PFSK-1 (cell line): ENCODE measurements at regions not wholly inside any gene's neighbourhood (a gene's known extent, or its start where the extent isn't known, plus 50 kb on each side); places are given as distances from the start of the nearest gene placed in this dataset.

Source experiments
- FOXP2 ChIP-seq: optimal IDR thresholded peaks from 2 replicates; pipeline ENCODE3; 2011; ENCODE audit warnings: borderline replicate concordance, control low read depth, inconsistent platforms; ENCODE audit not compliant: insufficient read depth; ENCODE audit errors: extremely low read length, extremely low read depth
- POLR2AphosphoS5 ChIP-seq: IDR thresholded peaks from 2 replicates; pipeline ENCODE4 v1.6.1; 2012; ENCODE audit warnings: low read depth, mild to moderate bottlenecking, control low read depth, low read length, moderate library complexity
- REST ChIP-seq, 2 experiments: IDR thresholded peaks; 2 replicates each; pipeline versions ENCODE4 v1.6.1 to v1.8.0; 2011 to 2012; ENCODE audit warnings: low read depth in 2 of 2, low read length in 2 of 2, control low read depth in 1 of 2, inconsistent platforms in 1 of 2, mild to moderate bottlenecking in 1 of 2, moderate library complexity in 1 of 2; ENCODE audit not compliant: insufficient read depth in 1 of 2
- SIN3A ChIP-seq: IDR thresholded peaks from 2 replicates; pipeline ENCODE4 v1.6.1; 2012; ENCODE audit warnings: mild to moderate bottlenecking, low read length, moderate library complexity, borderline replicate concordance; ENCODE audit not compliant: insufficient read depth
- TAF1 ChIP-seq: IDR thresholded peaks from 2 replicates; pipeline ENCODE4 v1.6.1; 2012; ENCODE audit warnings: low read length, control low read depth, borderline replicate concordance; ENCODE audit not compliant: insufficient read depth

- no peak for TF ChIP-seq POLR2AphosphoS5
- TF ChIP-seq SIN3A: no peak
- no peak for TF ChIP-seq FOXP2
- no peak for TF ChIP-seq TAF1
- no peak for TF ChIP-seq REST (IDR thresholded peaks at IDR 0.05; ENCODE audit: insufficient read depth in 1 of 2, low read depth in 2 of 2, low read length in 2 of 2)
Measured at GRCh38 chr1:42008264-42008663, 89.5 kb upstream of the HIVEP3 start.

GRCh38 chr1:42006836-42007235 lies 88.1 kb upstream of the HIVEP3 start:
- no peak for TF ChIP-seq REST (IDR thresholded peaks at IDR 0.05; ENCODE audit: insufficient read depth in 1 of 2, low read depth in 2 of 2, low read length in 2 of 2)
- no peak for TF ChIP-seq TAF1
- TF ChIP-seq POLR2AphosphoS5: no peak
- no peak for TF ChIP-seq SIN3A
- TF ChIP-seq FOXP2: no peak

GRCh38 chr1:42006093-42006492 lies 87.4 kb upstream of the HIVEP3 start:
- TF ChIP-seq FOXP2 (no peak), TAF1 (no peak), REST (IDR thresholded peaks at IDR 0.05; ENCODE audit: insufficient read depth in 1 of 2, low read depth in 2 of 2, low read length in 2 of 2) (no peak), POLR2AphosphoS5 (no peak), SIN3A (no peak)

DNA sequence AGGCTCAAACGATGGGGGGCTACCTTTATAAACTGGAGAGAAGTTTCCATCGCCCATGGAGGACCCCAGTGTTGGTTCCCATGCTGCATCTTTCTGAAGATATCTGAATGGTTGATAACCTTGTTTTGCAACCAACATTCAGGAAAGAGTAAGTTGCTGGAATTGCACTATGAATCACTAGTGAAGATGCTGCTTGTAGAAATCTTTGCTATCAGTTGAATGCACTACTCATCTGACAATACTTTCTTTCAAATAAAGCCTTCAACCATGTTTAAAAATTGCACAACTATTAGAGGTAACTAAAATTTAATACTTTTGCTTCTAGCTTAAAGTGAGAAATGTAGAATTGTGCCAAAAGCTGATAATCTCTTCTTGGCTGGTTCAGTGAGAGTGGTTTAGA lies 86.8 kb upstream of the HIVEP3 start:
- TF ChIP-seq SIN3A (no peak), TAF1 (no peak), FOXP2 (no peak), REST (IDR thresholded peaks at IDR 0.05; ENCODE audit: insufficient read depth in 1 of 2, low read depth in 2 of 2, low read length in 2 of 2) (no peak), POLR2AphosphoS5 (no peak)

DNA sequence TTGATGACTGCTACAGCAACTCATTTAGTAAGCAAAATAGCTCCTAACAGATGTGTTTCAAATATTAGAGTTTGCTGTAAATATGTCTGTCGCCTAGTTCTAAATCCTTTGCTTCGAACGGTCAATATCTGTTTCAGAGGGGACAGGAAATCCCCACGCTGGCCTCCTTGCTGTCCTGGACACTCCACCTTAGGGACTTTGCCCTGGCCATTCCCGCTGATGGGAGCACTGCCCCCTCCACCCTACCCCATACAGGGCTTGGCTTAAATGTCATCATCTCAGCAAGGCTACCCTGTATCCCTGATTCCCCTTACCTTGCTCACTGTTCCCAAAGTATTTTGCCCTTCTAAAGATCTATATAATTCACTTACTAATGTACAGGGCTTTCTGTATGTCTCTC lies 86.1 kb upstream of the HIVEP3 start:
- TF ChIP-seq FOXP2 (no peak), SIN3A (no peak), TAF1 (no peak), POLR2AphosphoS5 (no peak), REST (IDR thresholded peaks at IDR 0.05; ENCODE audit: insufficient read depth in 1 of 2, low read depth in 2 of 2, low read length in 2 of 2) (no peak)
